A673 (cell line): ENCODE measurements at regions not wholly inside any gene's neighbourhood (a gene's known extent, or its start where the extent isn't known, plus 50 kb on each side); places are given as distances from the start of the nearest gene placed in this dataset.

Experiments used
- BruUV-seq: library from RNA; stranded (reverse); fragments of 400-500 nt; replicated peaks from 2 replicates; lab custom pipeline; 2021; lab: Mats Ljungman, UMichigan
- CTCF ChIA-PET: fragments of 300-600 bp; sonication (Branson Sonifier 250); formaldehyde crosslinking; loops from one replicate; lab custom pipeline; 2022; ENCODE audit warnings: antibody characterized with exemption; lab: Charles Lee
- POLR2A ChIA-PET: fragments of 300-600 bp; sonication (Branson Sonifier 250); formaldehyde crosslinking; loops from one replicate; lab custom pipeline; 2022; ENCODE audit warnings: antibody characterized with exemption; ENCODE audit not compliant: low non-redundant PET; lab: Charles Lee
- DNase-seq: peaks from one replicate; pipeline ENCODE4 v3.0.0-alpha.2; 2015; ENCODE audit warnings: low spot score
- H3K27ac ChIP-seq: fragments of 200-600 bp; sonication (generic); 2 replicates; pipeline ENCODE4 v1.5.1; 2016; ENCODE audit warnings: mixed run types, low read depth, mild to moderate bottlenecking, mixed read lengths, antibody characterized with exemption, low read length; ENCODE audit not compliant: poor library complexity, severe bottlenecking
- H3K27me3 ChIP-seq: fragments of 200-600 bp; sonication (generic); replicated peaks from 2 replicates; pipeline ENCODE4 v1.6.1; 2017; ENCODE audit warnings: mixed run types, low read depth, mild to moderate bottlenecking, mixed read lengths, antibody characterized with exemption, low read length; ENCODE audit not compliant: insufficient read depth, poor library complexity
- H3K36me3 ChIP-seq: fragments of 200-600 bp; sonication (generic); 2 replicates; pipeline ENCODE4 v1.6.1; 2016; ENCODE audit warnings: mixed run types, mild to moderate bottlenecking, mixed read lengths, antibody characterized with exemption, low read length; ENCODE audit not compliant: insufficient read depth, poor library complexity, severe bottlenecking
- H3K4me1 ChIP-seq: fragments of 200-600 bp; sonication (generic); 2 replicates; pipeline ENCODE4 v1.6.1; 2017; ENCODE audit warnings: mixed run types, mild to moderate bottlenecking, mixed read lengths, antibody characterized with exemption, low read length; ENCODE audit not compliant: insufficient read depth, poor library complexity, severe bottlenecking
- H3K4me3 ChIP-seq: fragments of 200-600 bp; sonication (generic); 2 replicates; pipeline ENCODE4 v1.5.1; 2016; ENCODE audit warnings: low read depth, mixed run types, mild to moderate bottlenecking, mixed read lengths, low read length; ENCODE audit not compliant: poor library complexity, severe bottlenecking
- H3K9me3 ChIP-seq: fragments of 200-600 bp; sonication (generic); 2 replicates; pipeline ENCODE4 v1.6.1; 2016; ENCODE audit warnings: mixed run types, low read depth, mild to moderate bottlenecking, mixed read lengths, antibody characterized with exemption, low read length; ENCODE audit not compliant: poor library complexity, severe bottlenecking
- CTCF ChIP-seq: fragments of 300-800, 200-600 bp; sonication (generic); conservative IDR thresholded peaks from 2 replicates; pipeline ENCODE4 v1.5.1; 2017; ENCODE audit warnings: low read depth, mild to moderate bottlenecking, antibody characterized with exemption, low read length, moderate library complexity, mixed read lengths
- EZH2 ChIP-seq: fragments of 200-600 bp; sonication (generic); IDR thresholded peaks from 2 replicates; pipeline ENCODE4 v1.6.1; 2017; ENCODE audit warnings: borderline replicate concordance, low read depth, mild to moderate bottlenecking, mixed read lengths, antibody characterized with exemption, low read length; ENCODE audit not compliant: poor library complexity, severe bottlenecking
- intact Hi-C: fragments of 100-400 bp; cut with micrococcal nuclease; formaldehyde crosslinking; loops from one replicate; pipeline ENCODE4 v1.10.0; 2022; ENCODE audit not compliant: unreplicated experiment

DNA sequence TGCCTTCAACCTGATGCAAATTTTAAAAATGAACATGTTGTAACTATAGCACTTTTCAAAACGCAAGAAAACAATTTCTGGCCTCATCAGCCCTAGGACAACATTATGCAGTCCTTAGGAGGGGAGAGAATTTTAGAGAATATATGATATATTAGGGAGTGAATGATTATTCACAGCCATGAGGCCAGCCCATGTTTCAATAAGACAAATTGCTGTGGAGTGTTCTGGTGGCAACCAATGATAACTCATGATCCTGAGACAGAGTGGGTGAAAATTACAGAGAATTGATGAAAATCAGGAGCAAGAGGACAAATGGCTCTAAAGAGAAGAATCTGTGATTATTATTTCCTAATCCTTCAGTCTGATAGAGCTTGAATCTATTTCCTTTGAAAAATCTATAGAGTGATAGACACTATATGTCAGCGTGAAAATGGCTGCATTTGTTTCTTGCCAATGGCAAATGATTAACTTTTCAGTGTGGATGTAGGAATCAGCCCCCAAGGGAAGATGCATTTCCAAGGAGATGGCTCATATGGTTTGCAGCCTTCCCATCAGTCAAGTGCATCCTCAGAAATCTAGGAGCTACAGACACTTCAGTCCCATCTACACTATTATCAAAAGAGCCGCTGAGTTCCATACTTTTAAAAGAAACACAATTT is 761.0 kb upstream of the ARRDC4 start:
- TF ChIP-seq EZH2 (no peak), CTCF (no peak)
- Histone ChIP-seq H3K27me3 (no peaks in the 10 kb centered on the region), H3K4me1 (peaks cover 31% of the 10 kb centered on the region), H3K27ac (no peak overlapping the region), H3K4me3 (no peak overlapping the region), H3K9me3 (no peaks in the 10 kb centered on the region), H3K36me3 (no peaks in the 10 kb centered on the region)
- BruUV-seq, result no TSS peak
- CTCF ChIA-PET, result no interaction called here
- intact Hi-C loops, result no loop called here
- no peak for DNase-seq
- POLR2A ChIA-PET, result no interaction called here

GRCh38 chr15:97200161-97200560 is 760.3 kb upstream of the ARRDC4 start:
- H3K27me3 ChIP-seq, result no peaks in the 10 kb centered on the region
- no peaks in the 10 kb centered on the region for H3K9me3 ChIP-seq
- TF ChIP-seq EZH2 (no peak), CTCF (no peak)
- H3K36me3 ChIP-seq, result no peaks in the 10 kb centered on the region
- intact Hi-C loops, result no loop called here
- H3K27ac ChIP-seq, result no peak overlapping the region
- no TSS peak for BruUV-seq
- no peak overlapping the region for H3K4me3 ChIP-seq
- CTCF ChIA-PET, result no interaction called here
- H3K4me1 ChIP-seq, result peaks cover 24% of the 10 kb centered on the region
- no peak for DNase-seq
- POLR2A ChIA-PET, result interaction anchor here (0.5 kb wide), 1 partner anchor 860 kb away, joined by 4 read pairs; no protein-coding TSS in a partner anchor

DNA sequence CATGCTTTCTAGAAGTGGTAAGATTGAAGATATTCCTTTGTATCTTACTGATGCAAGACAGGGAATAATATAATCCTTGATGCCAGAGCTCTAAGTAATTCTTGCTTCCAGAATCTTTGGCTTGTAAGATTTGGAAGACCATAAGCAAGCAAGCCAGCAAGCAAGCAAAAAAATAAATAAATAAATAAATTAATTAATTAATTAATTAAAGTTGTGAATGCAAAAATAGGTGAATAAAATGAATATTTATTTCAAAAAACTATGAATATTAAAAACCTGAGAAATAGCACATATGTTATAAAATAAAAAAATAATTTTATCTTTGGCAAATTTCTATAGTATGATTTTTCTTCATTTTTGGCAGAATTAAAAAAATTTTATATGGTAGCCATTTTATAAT is 750.2 kb upstream of the ARRDC4 start:
- CTCF ChIA-PET, result no interaction called here
- intact Hi-C loops, result no loop called here

More for the DNA sequence above, 750.2 kb upstream of the ARRDC4 start:
- H3K4me3 ChIP-seq, result no peak overlapping the region
- no peak overlapping the region for H3K27ac ChIP-seq
- DNase-seq, result no peak
- no peaks in the 10 kb centered on the region for H3K36me3 ChIP-seq
- no peaks in the 10 kb centered on the region for H3K27me3 ChIP-seq
- peaks cover 6% of the 10 kb centered on the region for H3K4me1 ChIP-seq
- POLR2A ChIA-PET, result no interaction called here
- H3K9me3 ChIP-seq, result no peaks in the 10 kb centered on the region
- no TSS peak for BruUV-seq
- TF ChIP-seq CTCF (no peak), EZH2 (no peak)
